Aorta (tissue), 5 donors: ENCODE measurements at regions not wholly inside any gene's neighbourhood (a gene's known extent, or its start where the extent isn't known, plus 50 kb on each side); places are given as distances from the start of the nearest gene placed in this dataset.

Experiments
- ATAC-seq: fragments of 200-7000 bp; cut with Tn5 transposase; one replicate; pipeline ENCODE4 v1.9.1; 2022; ENCODE audit warnings: moderate library complexity; ENCODE audit not compliant: low FRiP score
- DNase-seq, 2 donors: peaks; one replicate each; pipeline ENCODE4 v3.0.0-alpha.2; 2020
- H3K27ac ChIP-seq, 2 donors: one replicate each; pipeline ENCODE4 v1.5.1; 2013; ENCODE audit warnings: low read length in 2 of 2, mild to moderate bottlenecking in 2 of 2, moderate library complexity in 2 of 2, control low read depth in 1 of 2, inconsistent platforms in 1 of 2, low read depth in 1 of 2
- H3K27me3 ChIP-seq, 2 donors: one replicate each; pipeline ENCODE4 v1.6.1; 2013; ENCODE audit warnings: control low read depth in 1 of 2, low read length in 1 of 2, mild to moderate bottlenecking in 1 of 2, moderate library complexity in 1 of 2; ENCODE audit not compliant: insufficient read depth in 2 of 2, control insufficient read depth in 1 of 2
- H3K36me3 ChIP-seq, 2 donors: one replicate each; pipeline ENCODE4 v1.6.1; 2013; ENCODE audit warnings: control low read depth in 1 of 2, low read length in 1 of 2, mild to moderate bottlenecking in 1 of 2; ENCODE audit not compliant: insufficient read depth in 2 of 2, control insufficient read depth in 1 of 2
- H3K4me1 ChIP-seq, 2 donors: one replicate each; pipeline ENCODE4 v1.6.1; 2013; ENCODE audit warnings: low read length in 2 of 2, control low read depth in 1 of 2, mild to moderate bottlenecking in 1 of 2, moderate library complexity in 1 of 2; ENCODE audit not compliant: insufficient read depth in 2 of 2, control insufficient read depth in 1 of 2
- H3K4me3 ChIP-seq, 2 donors: one replicate each; pipeline ENCODE4 v1.5.1; 2013; ENCODE audit warnings: low read length in 2 of 2, control low read depth in 1 of 2, mild to moderate bottlenecking in 1 of 2
- H3K9me3 ChIP-seq: one replicate; pipeline ENCODE4 v1.6.1; 2013; ENCODE audit warnings: mild to moderate bottlenecking, low read length; ENCODE audit not compliant: control insufficient read depth
- WGBS, 2 donors: extraction: QIAGEN DNeasy Blood & Tissue Kit; methylation state at CpG; one replicate each; pipeline ENCODE4 v1.1.7; 2013; 5-methylcytosine and 5-hydroxymethylcytosine counted together
- intact Hi-C, 2 donors: fragments of 100-400 bp; cut with DNase I; formaldehyde crosslinking; loops; one replicate each; pipeline versions ENCODE4 v1.14.2 to v1.15.0; 2022
- donor health status: healthy with polysubstance abuse.
- donor health status: Bipolar disorder and iron deficiency.
- donor health status: DM: no; HTN: no; CAD: no.
- donor health status: DM: no; HTN: no; CAD: no.
- donor health status: DM: yes; HTN: yes; CAD: no.

DNA sequence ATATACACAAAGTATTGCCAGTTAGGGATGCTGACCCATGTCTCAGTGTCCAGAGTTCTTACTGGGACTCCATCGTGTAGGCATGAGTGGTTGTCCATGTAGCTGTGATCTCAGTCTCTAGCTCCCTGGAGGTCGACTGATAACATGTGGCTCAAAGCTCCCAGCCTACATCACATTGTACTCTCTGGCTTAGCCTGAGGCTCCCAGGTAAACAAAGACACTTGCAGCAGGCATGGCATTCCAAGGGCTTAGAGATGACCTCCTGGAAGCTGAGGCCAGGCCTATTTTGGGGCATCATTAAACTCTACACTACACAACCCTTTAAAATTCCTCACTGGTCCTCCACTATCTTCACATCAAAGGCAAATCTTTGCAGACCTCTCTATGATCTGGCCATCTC lies 100.8 kb upstream of the DOCK1 start:
- Histone ChIP-seq H3K9me3 (no peaks in the 10 kb centered on the region), H3K36me3 (no peaks in the 10 kb centered on the region), H3K27ac (no peak overlapping the region), H3K27me3 (peaks cover 0 to 2% of the 10 kb centered on the region in 2 donors), H3K4me1 (no peaks in the 10 kb centered on the region), H3K4me3 (no peak overlapping the region)
- intact Hi-C loops = no loop called here
- no peak for ATAC-seq
- no peak for DNase-seq
- WGBS, 2 donors = 80 to 81% methylated on average over 2 of the region's 2 CpGs

DNA sequence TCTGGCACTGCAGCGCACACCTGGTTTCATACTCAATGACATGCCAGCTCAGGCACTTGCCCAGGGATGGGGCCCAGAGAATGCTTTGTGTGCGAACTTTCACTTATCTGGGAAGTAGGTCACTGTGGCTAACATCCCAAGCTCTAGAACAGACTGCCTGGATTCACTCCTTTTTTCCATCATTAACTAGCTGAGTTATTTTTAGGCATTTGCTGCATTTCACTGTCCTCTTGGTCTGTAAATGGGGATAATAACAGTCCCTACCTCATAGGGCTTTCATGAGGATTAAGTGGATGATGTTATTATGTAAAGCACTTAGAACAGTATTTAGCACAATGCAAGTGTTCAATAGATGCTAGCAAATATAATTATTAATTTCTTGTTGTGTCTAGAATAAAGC lies 98.7 kb upstream of the DOCK1 start:
- Histone ChIP-seq H3K36me3 (no peaks in the 10 kb centered on the region), H3K27me3 (peaks cover 0 to 4% of the 10 kb centered on the region in 2 donors), H3K27ac (no peak overlapping the region), H3K9me3 (no peaks in the 10 kb centered on the region), H3K4me1 (no peaks in the 10 kb centered on the region), H3K4me3 (no peak overlapping the region)
- WGBS, 2 donors = 85 to 90% methylated on average over 2 of the region's 2 CpGs
- intact Hi-C loops = no loop called here
- ATAC-seq = no peak
- no peak for DNase-seq

DNA sequence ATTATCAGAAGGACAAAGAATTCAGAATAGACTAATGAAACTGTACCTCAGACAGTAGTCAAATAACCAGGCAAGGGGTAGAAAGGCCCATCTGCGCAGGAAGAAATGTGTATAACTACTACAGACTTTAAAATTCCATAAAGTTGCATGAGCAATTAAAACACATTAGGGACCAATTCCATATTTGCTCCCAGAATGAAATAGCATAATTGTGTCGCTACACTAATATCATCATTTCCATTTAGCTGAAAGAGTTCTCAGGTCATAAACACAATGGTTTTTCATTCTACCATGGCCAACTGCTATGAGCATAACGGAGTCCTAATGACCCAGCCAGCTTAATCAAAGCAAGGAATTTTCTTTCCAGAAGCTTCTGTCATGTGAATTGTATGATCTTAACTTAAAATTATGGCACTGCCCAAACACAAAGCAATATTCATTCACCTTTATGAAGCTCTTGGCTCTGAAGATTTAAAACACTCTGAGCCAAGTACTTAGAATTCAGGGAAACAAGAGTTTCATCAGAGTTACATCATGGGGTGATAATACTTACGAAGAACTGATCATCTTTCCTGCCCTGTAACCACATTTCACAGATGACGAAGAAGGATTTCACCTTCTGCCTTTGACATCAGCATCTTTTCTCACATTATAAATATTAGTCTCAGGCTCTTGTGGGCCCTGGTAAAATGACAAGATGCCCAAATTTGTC lies 98.1 kb upstream of the DOCK1 start:
- Histone ChIP-seq H3K4me3 (no peak overlapping the region), H3K27ac (no peak overlapping the region), H3K9me3 (no peaks in the 10 kb centered on the region), H3K27me3 (peaks cover 0 to 4% of the 10 kb centered on the region in 2 donors), H3K36me3 (no peaks in the 10 kb centered on the region), H3K4me1 (no peaks in the 10 kb centered on the region)
- no peak for ATAC-seq
- DNase-seq = no peak
- 71 to 80% methylated on average over 5 of the region's 5 CpGs for WGBS, 2 donors
- intact Hi-C loops = no loop called here

DNA sequence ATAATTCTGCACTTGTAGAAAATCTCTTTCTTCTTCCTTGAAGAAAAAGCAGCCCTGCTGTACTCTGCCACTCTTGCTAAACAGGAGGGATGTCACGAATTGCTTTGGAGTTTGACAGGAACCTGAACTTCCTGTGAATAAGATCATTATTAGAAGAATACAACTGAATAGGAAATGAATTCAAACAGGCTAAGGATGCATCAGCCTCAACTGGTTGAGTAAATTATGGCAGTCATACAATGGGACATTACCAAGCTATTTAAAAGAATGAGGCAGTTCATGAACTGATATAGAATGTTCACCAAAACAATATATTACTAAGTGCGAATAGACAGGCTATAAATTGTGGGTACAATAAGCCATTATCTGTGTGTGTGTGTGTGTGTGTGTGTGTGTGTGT lies 97.1 kb upstream of the DOCK1 start:
- H3K4me3 ChIP-seq = no peak overlapping the region
- peaks cover 0 to 4% of the 10 kb centered on the region in 2 donors for H3K27me3 ChIP-seq
- no peak for DNase-seq
- ATAC-seq = no peak
- intact Hi-C loops = no loop called here
- H3K36me3 ChIP-seq = no peaks in the 10 kb centered on the region
- H3K4me1 ChIP-seq = no peaks in the 10 kb centered on the region
- no peak overlapping the region for H3K27ac ChIP-seq
- H3K9me3 ChIP-seq = no peaks in the 10 kb centered on the region
- whole genome bisulfite sequencing, 2 donors = 30 to 49% methylated on average over 2 of the region's 2 CpGs

DNA sequence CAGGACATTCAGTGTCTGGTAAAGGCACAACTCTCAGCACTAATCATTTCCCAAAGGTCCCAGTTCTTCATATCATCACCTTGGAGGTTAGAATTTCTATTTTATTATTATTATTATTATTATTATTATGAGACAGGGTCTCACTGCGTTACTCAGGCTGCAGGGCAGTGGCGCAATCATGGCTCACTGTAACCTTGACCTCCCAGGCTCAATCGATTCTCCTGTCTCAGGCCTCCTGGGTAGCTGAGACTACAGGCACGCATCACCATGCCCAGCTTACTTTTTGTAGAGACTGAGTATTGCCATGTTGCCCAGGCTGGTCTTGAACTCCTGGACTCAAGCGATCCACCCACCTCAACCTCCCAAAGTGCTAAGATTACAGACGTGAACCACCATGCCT lies 91.8 kb upstream of the DOCK1 start:
- Histone ChIP-seq H3K36me3 (no peaks in the 10 kb centered on the region), H3K27me3 (peaks cover 0 to 1% of the 10 kb centered on the region in 2 donors), H3K4me3 (no peak overlapping the region), H3K9me3 (no peaks in the 10 kb centered on the region), H3K27ac (no peak overlapping the region), H3K4me1 (no peaks in the 10 kb centered on the region)
- no peak for ATAC-seq
- 85 to 87% methylated on average over 6 of the region's 6 CpGs for WGBS, 2 donors
- intact Hi-C loops = no loop called here
- DNase-seq = no peak

DNA sequence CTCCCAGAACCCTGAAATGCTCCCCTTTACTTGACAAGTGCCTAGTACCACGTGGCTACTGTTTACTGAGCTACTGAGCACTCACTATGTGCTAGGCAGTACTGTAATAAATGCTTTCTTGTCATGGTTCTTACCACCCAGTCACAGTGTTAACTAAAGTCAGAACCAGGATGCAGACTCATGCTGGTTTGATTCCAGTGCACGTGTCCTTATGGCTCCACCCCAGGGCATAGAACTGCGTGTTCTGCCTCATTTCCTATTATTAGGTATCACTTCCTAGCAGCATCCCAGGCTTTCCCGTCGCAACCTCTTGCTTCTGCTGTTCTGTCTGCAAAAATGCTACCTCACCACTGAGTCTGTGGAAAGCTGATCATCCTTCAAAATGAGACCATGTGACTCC lies 71.7 kb upstream of the DOCK1 start:
- Histone ChIP-seq H3K4me3 (no peak overlapping the region), H3K9me3 (no peaks in the 10 kb centered on the region), H3K4me1 (no peaks in the 10 kb centered on the region), H3K27ac (no peak overlapping the region), H3K27me3 (no peaks in the 10 kb centered on the region), H3K36me3 (no peaks in the 10 kb centered on the region)
- intact Hi-C loops = no loop called here
- 65 to 66% methylated on average over 5 of the region's 5 CpGs for WGBS, 2 donors
- DNase-seq = no peak
- no peak for ATAC-seq

DNA sequence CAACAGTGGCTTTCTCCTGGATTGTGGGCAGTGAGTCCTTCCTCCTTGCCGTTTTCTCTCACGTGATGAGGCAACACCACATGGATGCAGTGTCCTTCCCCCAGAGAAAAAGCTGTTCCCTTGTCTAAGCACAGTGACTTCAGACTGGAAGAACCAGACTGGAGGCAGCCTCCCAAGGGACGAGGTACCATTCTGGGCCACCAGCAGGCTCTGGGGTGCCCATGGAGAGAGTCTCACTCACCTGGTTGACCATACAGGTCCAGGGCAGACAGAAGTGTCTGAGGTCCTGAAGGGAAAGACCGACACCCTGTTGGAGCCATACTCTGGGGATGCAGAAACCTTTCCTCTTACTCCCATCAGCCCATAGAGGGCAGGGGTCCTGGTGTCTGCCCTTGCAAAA lies 69.2 kb upstream of the DOCK1 start:
- Histone ChIP-seq H3K9me3 (no peaks in the 10 kb centered on the region), H3K4me1 (no peaks in the 10 kb centered on the region), H3K4me3 (no peak overlapping the region), H3K27me3 (no peaks in the 10 kb centered on the region), H3K27ac (no peak overlapping the region), H3K36me3 (no peaks in the 10 kb centered on the region)
- WGBS, 2 donors = 71 to 76% methylated on average over 4 of the region's 4 CpGs
- intact Hi-C loops = no loop called here
- ATAC-seq = no peak
- DNase-seq = no peak

DNA sequence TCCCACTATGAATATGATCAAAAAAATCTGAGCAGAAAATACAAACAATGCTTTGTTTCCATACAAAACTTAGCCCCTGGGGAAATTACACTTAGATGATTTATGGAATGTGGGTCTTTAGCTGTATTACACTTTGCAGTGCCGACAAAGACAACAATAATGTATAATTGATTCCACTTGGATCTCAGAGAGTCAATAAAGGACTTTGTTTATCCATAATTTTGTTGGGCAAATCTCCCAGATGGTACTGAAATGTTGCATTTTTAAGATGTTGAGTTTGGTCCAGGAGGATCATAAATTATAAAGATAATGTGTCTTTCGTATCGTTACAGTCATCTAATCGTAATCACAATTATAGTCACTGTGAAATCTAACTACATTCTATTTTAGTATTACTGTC lies 66.9 kb upstream of the DOCK1 start:
- H3K36me3 ChIP-seq = no peaks in the 10 kb centered on the region
- no peaks in the 10 kb centered on the region for H3K9me3 ChIP-seq
- DNase-seq (no peak), ATAC-seq (no peak)
- WGBS, 2 donors = 49 to 59% methylated on average over 4 of the region's 4 CpGs
- H3K4me3 ChIP-seq = no peak overlapping the region
- no peak overlapping the region for H3K27ac ChIP-seq
- intact Hi-C loops = no loop called here
- H3K4me1 ChIP-seq = no peaks in the 10 kb centered on the region
- H3K27me3 ChIP-seq = no peaks in the 10 kb centered on the region

DNA sequence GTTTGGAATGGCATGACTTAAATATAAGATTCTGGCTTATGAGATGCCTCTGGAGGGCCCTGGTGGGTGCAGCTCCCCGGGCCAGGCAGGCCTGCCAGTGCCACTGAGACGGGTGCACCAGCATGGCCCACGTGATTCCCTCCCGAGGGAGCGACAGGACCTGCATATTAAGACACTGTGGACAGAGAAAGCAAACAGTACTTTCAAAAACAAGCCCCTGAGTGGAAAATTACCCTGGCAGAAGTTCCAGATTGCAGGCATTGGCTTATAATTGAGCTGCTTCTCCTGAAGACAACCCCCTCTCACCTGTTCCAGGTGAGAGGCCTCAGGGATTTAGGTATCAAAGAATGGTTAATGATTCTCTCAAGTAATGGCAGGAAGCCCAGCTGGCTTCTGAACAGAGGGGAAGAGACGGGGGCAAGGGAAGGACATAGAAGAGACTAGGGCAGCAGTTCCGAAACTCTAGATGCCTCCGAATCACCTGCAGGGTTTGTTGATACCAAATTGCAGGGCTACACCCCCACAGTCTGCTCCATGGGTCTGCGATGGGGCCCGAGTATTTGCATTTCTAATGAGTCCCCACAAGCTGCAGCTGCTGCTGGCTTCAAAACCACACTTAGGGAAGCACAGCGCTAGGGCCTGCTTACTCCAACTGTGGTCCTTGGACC lies 66.0 kb upstream of the DOCK1 start:
- DNase-seq (no peak), ATAC-seq (no peak)
- H3K36me3 ChIP-seq = no peaks in the 10 kb centered on the region
- H3K27me3 ChIP-seq = no peaks in the 10 kb centered on the region
- no peaks in the 10 kb centered on the region for H3K4me1 ChIP-seq
- H3K4me3 ChIP-seq = no peak overlapping the region
- intact Hi-C loops = no loop called here
- no peaks in the 10 kb centered on the region for H3K9me3 ChIP-seq
- no peak overlapping the region for H3K27ac ChIP-seq
- 33 to 37% methylated on average over 11 of the region's 11 CpGs for WGBS, 2 donors
